Stimulated activated CD4-positive, alpha-beta T cell treated with anti-CD3 and anti-CD28 coated beads, Interleukin-2, amount 100 ng/mL, for 24 hours (primary cell): ENCODE measurements at regions not wholly inside any gene's neighbourhood (a gene's known extent, or its start where the extent isn't known, plus 50 kb on each side); places are given as distances from the start of the nearest gene placed in this dataset.

Experiments used
- DNase-seq, 2 donors: peaks; one replicate each; pipeline ENCODE4 v3.0.0-alpha.2; 2020

GRCh38 chr1:217029281-217030157 is 306.3 kb upstream of the ESRRG start:
- DNase-seq = no peak

GRCh38 chr1:217027403-217028080 is 304.3 kb upstream of the ESRRG start:
- DNase-seq = no peak

- no peak for DNase-seq
Measured at GRCh38 chr1:217026531-217026930, 303.3 kb upstream of the ESRRG start.

GRCh38 chr1:217025381-217025780 is 302.2 kb upstream of the ESRRG start:
- DNase-seq = no peak

GRCh38 chr1:217024911-217025310 is 301.7 kb upstream of the ESRRG start:
- DNase-seq = no peak

GRCh38 chr1:217021956-217022355 is 298.7 kb upstream of the ESRRG start:
- DNase-seq = no peak

- DNase-seq = no peak
Measured at GRCh38 chr1:217021400-217021799, 298.2 kb upstream of the ESRRG start.

- DNase-seq = no peak
Measured at GRCh38 chr1:217019475-217019874, 296.2 kb upstream of the ESRRG start.

GRCh38 chr1:217018648-217019047 is 295.4 kb upstream of the ESRRG start:
- DNase-seq = no peak

GRCh38 chr1:217017165-217017564 is 293.9 kb upstream of the ESRRG start:
- DNase-seq = no peak

- DNase-seq = no peak
Measured at GRCh38 chr1:217014066-217014465, 290.8 kb upstream of the ESRRG start.

GRCh38 chr1:217012659-217013058 is 289.4 kb upstream of the ESRRG start:
- no peak for DNase-seq

GRCh38 chr1:217011097-217011496 is 287.9 kb upstream of the ESRRG start:
- no peak for DNase-seq

GRCh38 chr1:217010253-217010652 is 287.0 kb upstream of the ESRRG start:
- DNase-seq = no peak

GRCh38 chr1:217009376-217009775 is 286.1 kb upstream of the ESRRG start:
- no peak for DNase-seq

GRCh38 chr1:217004776-217005436 is 281.7 kb upstream of the ESRRG start:
- DNase-seq = no peak

GRCh38 chr1:217003355-217003754 is 280.1 kb upstream of the ESRRG start:
- DNase-seq = no peak

GRCh38 chr1:216997831-216998230 is 274.6 kb upstream of the ESRRG start:
- no peak for DNase-seq

GRCh38 chr1:216997069-216997468 is 273.8 kb upstream of the ESRRG start:
- DNase-seq = no peak

GRCh38 chr1:216984536-216984935 is 261.3 kb upstream of the ESRRG start:
- no peak for DNase-seq

GRCh38 chr1:216983823-216984222 is 260.6 kb upstream of the ESRRG start:
- no peak for DNase-seq

- no peak for DNase-seq
Measured at GRCh38 chr1:216961516-216961915, 238.3 kb upstream of the ESRRG start.

GRCh38 chr1:216960716-216961115 is 237.5 kb upstream of the ESRRG start:
- no peak for DNase-seq

- no peak for DNase-seq
Measured at GRCh38 chr1:216958569-216958968, 235.3 kb upstream of the ESRRG start.
